Liver (tissue), 8 donors: ENCODE measurements at regions not wholly inside any gene's neighbourhood (a gene's known extent, or its start where the extent isn't known, plus 50 kb on each side); places are given as distances from the start of the nearest gene placed in this dataset.

Experiments
- DNase-seq: peaks from one replicate; pipeline ENCODE4 v3.0.0-alpha.2; 2017; ENCODE audit warnings: low spot score
- H3K27ac ChIP-seq, 2 donors: one replicate each; pipeline ENCODE4 v1.7.0; 2013; ENCODE audit warnings: inconsistent platforms in 2 of 2, low read length in 2 of 2, control low read depth in 1 of 2, low read depth in 1 of 2, mild to moderate bottlenecking in 1 of 2
- H3K27me3 ChIP-seq, 4 donors: one replicate each; pipeline versions ENCODE4 v1.6.1 to v1.7.0; 2013; ENCODE audit warnings: low read length in 3 of 4, inconsistent platforms in 1 of 4, mild to moderate bottlenecking in 1 of 4, moderate library complexity in 1 of 4; ENCODE audit not compliant: control insufficient read depth in 4 of 4, insufficient read depth in 4 of 4
- H3K36me3 ChIP-seq, 4 donors: one replicate each; pipeline versions ENCODE4 v1.6.1 to v1.7.0; 2013; ENCODE audit warnings: low read length in 3 of 4, mild to moderate bottlenecking in 3 of 4, low read depth in 1 of 4, moderate library complexity in 1 of 4; ENCODE audit not compliant: control insufficient read depth in 4 of 4, insufficient read depth in 3 of 4
- H3K4me1 ChIP-seq, 4 donors: one replicate each; pipeline versions ENCODE4 v1.6.1 to v1.7.0; 2013; ENCODE audit warnings: low read length in 3 of 4, mild to moderate bottlenecking in 3 of 4, moderate library complexity in 1 of 4; ENCODE audit not compliant: control insufficient read depth in 4 of 4, insufficient read depth in 4 of 4
- H3K4me3 ChIP-seq, 3 donors: one replicate each; pipeline versions ENCODE4 v1.6.1 to v1.7.0; 2013; ENCODE audit warnings: low read length in 3 of 3, control low read depth in 1 of 3, low read depth in 1 of 3, mild to moderate bottlenecking in 1 of 3
- H3K9ac ChIP-seq, 2 donors: one replicate each; pipeline ENCODE4 v1.7.0; 2013; ENCODE audit warnings: low read length in 2 of 2, mild to moderate bottlenecking in 2 of 2, moderate library complexity in 2 of 2, control low read depth in 1 of 2, low read depth in 1 of 2
- H3K9me3 ChIP-seq, 4 donors: one replicate each; pipeline versions ENCODE4 v1.6.1 to v1.7.0; 2013; ENCODE audit warnings: low read length in 3 of 4; ENCODE audit not compliant: control insufficient read depth in 4 of 4
- EGR1 ChIP-seq, 2 donors: IDR thresholded peaks; 2 replicates each; pipeline ENCODE4 v1.6.1; 2016 to 2018; ENCODE audit warnings: antibody characterized with exemption in 2 of 2, low read depth in 2 of 2
- FOXA1 ChIP-seq: IDR thresholded peaks from 2 replicates; pipeline ENCODE4 v1.6.1; 2016; ENCODE audit warnings: antibody characterized with exemption
- FOXA2 ChIP-seq: IDR thresholded peaks from 2 replicates; pipeline ENCODE4 v1.6.1; 2016; ENCODE audit warnings: antibody characterized with exemption
- HNF4A ChIP-seq, 2 donors: conservative IDR thresholded peaks; 2 replicates each; pipeline ENCODE4 v1.6.1; 2016; ENCODE audit warnings: antibody characterized with exemption in 2 of 2, mild to moderate bottlenecking in 2 of 2
- HNF4G ChIP-seq: IDR thresholded peaks from 2 replicates; pipeline ENCODE4 v1.6.1; 2016; ENCODE audit warnings: antibody characterized with exemption
- JUND ChIP-seq, 2 donors: IDR thresholded peaks; 2 replicates each; pipeline ENCODE4 v1.6.1; 2016; ENCODE audit warnings: antibody characterized with exemption in 2 of 2
- NR2F2 ChIP-seq: IDR thresholded peaks from 2 replicates; pipeline ENCODE4 v1.6.1; 2016; ENCODE audit warnings: antibody characterized with exemption
- RAD21 ChIP-seq, 2 donors: IDR thresholded peaks; 2 replicates each; pipeline ENCODE4 v1.6.1; 2016; ENCODE audit warnings: antibody characterized with exemption in 2 of 2, mild to moderate bottlenecking in 2 of 2
- RXRA ChIP-seq, 2 donors: IDR thresholded peaks; 2 replicates each; pipeline ENCODE4 v1.6.1; 2017 to 2018; ENCODE audit warnings: antibody characterized with exemption in 2 of 2, mild to moderate bottlenecking in 1 of 2
- SP1 ChIP-seq: IDR thresholded peaks from 2 replicates; pipeline ENCODE4 v1.6.1; 2018; ENCODE audit warnings: antibody characterized with exemption, mild to moderate bottlenecking
- YY1 ChIP-seq: IDR thresholded peaks from 2 replicates; pipeline ENCODE4 v1.6.1; 2016; ENCODE audit warnings: antibody characterized with exemption, mild to moderate bottlenecking
- WGBS: extraction: QIAGEN DNeasy Blood & Tissue Kit; methylation state at CpG from one replicate; pipeline ENCODE4 v1.1.7; 2013; 5-methylcytosine and 5-hydroxymethylcytosine counted together
- TF ChIP-seq, protein P1 (sequence below): IDR thresholded peaks from 2 replicates; pipeline ENCODE4 v1.6.1; 2016; ENCODE audit warnings: antibody characterized with exemption
- TF ChIP-seq, protein P2 (sequence below): fragments of 150-350 bp; IDR thresholded peaks from 2 replicates; pipeline ENCODE4 v1.5.1; 2017; ENCODE audit warnings: improper control_type of control experiment, low read depth, low read length; ENCODE audit not compliant: missing input control
- TF ChIP-seq, protein P3 (sequence below): IDR thresholded peaks from 2 replicates; pipeline ENCODE4 v1.6.1; 2016; ENCODE audit warnings: antibody characterized with exemption, mild to moderate bottlenecking
- donor health status: healthy.
- donor health status: healthy.
- donor health status: healthy.
- donor health status: healthy.
- donor health status: healthy.

- Histone ChIP-seq H3K9me3 (no peaks in the 10 kb centered on the region), H3K27ac (no peak overlapping the region), H3K9ac (no peak overlapping the region), H3K27me3 (no peaks in the 10 kb centered on the region), H3K4me1 (no peaks in the 10 kb centered on the region), H3K4me3 (no peak overlapping the region), H3K36me3 (no peaks in the 10 kb centered on the region)
- 83% methylated on average over 2 of the region's 2 CpGs for WGBS
- TF ChIP-seq, protein P1, sequence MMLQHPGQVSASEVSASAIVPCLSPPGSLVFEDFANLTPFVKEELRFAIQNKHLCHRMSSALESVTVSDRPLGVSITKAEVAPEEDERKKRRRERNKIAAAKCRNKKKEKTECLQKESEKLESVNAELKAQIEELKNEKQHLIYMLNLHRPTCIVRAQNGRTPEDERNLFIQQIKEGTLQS, result no peak
- TF ChIP-seq, protein P2, sequence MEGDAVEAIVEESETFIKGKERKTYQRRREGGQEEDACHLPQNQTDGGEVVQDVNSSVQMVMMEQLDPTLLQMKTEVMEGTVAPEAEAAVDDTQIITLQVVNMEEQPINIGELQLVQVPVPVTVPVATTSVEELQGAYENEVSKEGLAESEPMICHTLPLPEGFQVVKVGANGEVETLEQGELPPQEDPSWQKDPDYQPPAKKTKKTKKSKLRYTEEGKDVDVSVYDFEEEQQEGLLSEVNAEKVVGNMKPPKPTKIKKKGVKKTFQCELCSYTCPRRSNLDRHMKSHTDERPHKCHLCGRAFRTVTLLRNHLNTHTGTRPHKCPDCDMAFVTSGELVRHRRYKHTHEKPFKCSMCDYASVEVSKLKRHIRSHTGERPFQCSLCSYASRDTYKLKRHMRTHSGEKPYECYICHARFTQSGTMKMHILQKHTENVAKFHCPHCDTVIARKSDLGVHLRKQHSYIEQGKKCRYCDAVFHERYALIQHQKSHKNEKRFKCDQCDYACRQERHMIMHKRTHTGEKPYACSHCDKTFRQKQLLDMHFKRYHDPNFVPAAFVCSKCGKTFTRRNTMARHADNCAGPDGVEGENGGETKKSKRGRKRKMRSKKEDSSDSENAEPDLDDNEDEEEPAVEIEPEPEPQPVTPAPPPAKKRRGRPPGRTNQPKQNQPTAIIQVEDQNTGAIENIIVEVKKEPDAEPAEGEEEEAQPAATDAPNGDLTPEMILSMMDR, result no peak
- no peak for TF ChIP-seq FOXA2
- no peak for TF ChIP-seq JUND (IDR thresholded peaks at IDR 0.05)
- TF ChIP-seq SP1, result no peak
- TF ChIP-seq RAD21 (IDR thresholded peaks at IDR 0.05), result no peak
- no peak for TF ChIP-seq FOXA1
- no peak for TF ChIP-seq HNF4G
- TF ChIP-seq EGR1 (IDR thresholded peaks at IDR 0.05; ENCODE audit: low read depth in 2 of 2), result no peak
- TF ChIP-seq, protein P3, sequence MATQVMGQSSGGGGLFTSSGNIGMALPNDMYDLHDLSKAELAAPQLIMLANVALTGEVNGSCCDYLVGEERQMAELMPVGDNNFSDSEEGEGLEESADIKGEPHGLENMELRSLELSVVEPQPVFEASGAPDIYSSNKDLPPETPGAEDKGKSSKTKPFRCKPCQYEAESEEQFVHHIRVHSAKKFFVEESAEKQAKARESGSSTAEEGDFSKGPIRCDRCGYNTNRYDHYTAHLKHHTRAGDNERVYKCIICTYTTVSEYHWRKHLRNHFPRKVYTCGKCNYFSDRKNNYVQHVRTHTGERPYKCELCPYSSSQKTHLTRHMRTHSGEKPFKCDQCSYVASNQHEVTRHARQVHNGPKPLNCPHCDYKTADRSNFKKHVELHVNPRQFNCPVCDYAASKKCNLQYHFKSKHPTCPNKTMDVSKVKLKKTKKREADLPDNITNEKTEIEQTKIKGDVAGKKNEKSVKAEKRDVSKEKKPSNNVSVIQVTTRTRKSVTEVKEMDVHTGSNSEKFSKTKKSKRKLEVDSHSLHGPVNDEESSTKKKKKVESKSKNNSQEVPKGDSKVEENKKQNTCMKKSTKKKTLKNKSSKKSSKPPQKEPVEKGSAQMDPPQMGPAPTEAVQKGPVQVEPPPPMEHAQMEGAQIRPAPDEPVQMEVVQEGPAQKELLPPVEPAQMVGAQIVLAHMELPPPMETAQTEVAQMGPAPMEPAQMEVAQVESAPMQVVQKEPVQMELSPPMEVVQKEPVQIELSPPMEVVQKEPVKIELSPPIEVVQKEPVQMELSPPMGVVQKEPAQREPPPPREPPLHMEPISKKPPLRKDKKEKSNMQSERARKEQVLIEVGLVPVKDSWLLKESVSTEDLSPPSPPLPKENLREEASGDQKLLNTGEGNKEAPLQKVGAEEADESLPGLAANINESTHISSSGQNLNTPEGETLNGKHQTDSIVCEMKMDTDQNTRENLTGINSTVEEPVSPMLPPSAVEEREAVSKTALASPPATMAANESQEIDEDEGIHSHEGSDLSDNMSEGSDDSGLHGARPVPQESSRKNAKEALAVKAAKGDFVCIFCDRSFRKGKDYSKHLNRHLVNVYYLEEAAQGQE, result no peak
- no peak for TF ChIP-seq HNF4A (conservative IDR thresholded peaks at IDR 0.05)
- no peak for TF ChIP-seq NR2F2
- no peak for TF ChIP-seq YY1
- no peak for DNase-seq
Observed at GRCh38 chr7:26070290-26070689, 81.7 kb upstream of the NFE2L3 start.

GRCh38 chr7:26071622-26072456 lies 80.2 kb upstream of the NFE2L3 start:
- Histone ChIP-seq H3K4me3 (no peak overlapping the region), H3K36me3 (no peaks in the 10 kb centered on the region), H3K9me3 (no peaks in the 10 kb centered on the region), H3K27ac (no peak overlapping the region), H3K9ac (no peak overlapping the region), H3K4me1 (no peaks in the 10 kb centered on the region), H3K27me3 (peaks cover 0 to 2% (median 0%) of the 10 kb centered on the region in 4 donors)
- TF ChIP-seq FOXA2, result no peak
- 89% methylated on average over 4 of the region's 4 CpGs for WGBS
- no peak for DNase-seq

DNA sequence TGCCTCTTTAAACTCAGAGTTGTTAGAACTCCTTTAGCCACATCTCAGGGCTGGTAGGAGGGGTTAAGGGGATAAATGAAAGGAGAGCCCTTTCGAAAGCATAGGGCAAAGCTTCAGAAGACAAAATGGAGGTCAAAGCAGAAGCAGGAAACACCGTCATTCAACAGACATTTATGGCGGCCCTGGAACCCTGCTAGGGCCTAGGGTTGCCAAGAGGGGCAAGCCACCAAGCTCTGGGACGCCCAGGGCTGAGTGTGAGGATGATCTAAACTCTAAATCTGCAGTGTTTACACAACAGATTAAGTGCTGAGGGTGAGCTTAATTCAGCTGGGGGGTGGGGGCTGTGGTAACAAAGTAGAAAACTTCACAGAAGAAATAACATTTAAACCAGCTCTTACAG lies 79.0 kb upstream of the NFE2L3 start:
- no peak for DNase-seq
- Histone ChIP-seq H3K27ac (no peak overlapping the region), H3K4me3 (no peak overlapping the region), H3K36me3 (no peaks in the 10 kb centered on the region), H3K27me3 (peaks cover 0 to 4% (median 0%) of the 10 kb centered on the region in 4 donors), H3K9me3 (no peaks in the 10 kb centered on the region), H3K9ac (no peak overlapping the region), H3K4me1 (no peaks in the 10 kb centered on the region)
- WGBS, result 87% methylated on average over 4 of the region's 4 CpGs
- TF ChIP-seq HNF4A (conservative IDR thresholded peaks at IDR 0.05) (no peak), RXRA (IDR thresholded peaks at IDR 0.05) (no peak), NR2F2 (no peak)
